ENCODE measurements at regions not wholly inside any gene's neighbourhood (a gene's known extent, or its start where the extent isn't known, plus 50 kb on each side); places are given as distances from the start of the nearest gene placed in this dataset.

- Histone ChIP-seq H3K9me2 (replicated peaks; ENCODE audit: low read depth, low read length) (no peaks in the 10 kb centered on the region), H3K9ac (ENCODE audit: low read depth, low read length, poor library complexity, severe bottlenecking) (no peak overlapping the region), H3K36me3 (ENCODE audit: insufficient read depth, low read length) (no peaks in the 10 kb centered on the region), H3K4me1 (ENCODE audit: insufficient read depth, low read length, poor library complexity, severe bottlenecking) (no peaks in the 10 kb centered on the region), H3K9me3 (ENCODE audit: insufficient read depth, low read depth, low read length) (peaks cover 9% of the 10 kb centered on the region; the same call in 1 of the 2 replicates), H3K79me2 (ENCODE audit: insufficient read depth, low read length) (no peaks in the 10 kb centered on the region), H4K20me1 (ENCODE audit: insufficient read depth, low read length, poor library complexity, severe bottlenecking) (no peaks in the 10 kb centered on the region), H3K27me3 (ENCODE audit: insufficient read depth, low read length, poor library complexity, severe bottlenecking) (no peaks in the 10 kb centered on the region), H2AFZ (ENCODE audit: low read length) (no peak overlapping the region), H3F3A (ENCODE audit: low read depth) (no peaks in the 10 kb centered on the region), H3K4me3 (ENCODE audit: low read length, poor library complexity, severe bottlenecking) (no peak overlapping the region), H3K4me2 (ENCODE audit: low read depth, low read length, poor library complexity, severe bottlenecking) (no peak overlapping the region)
- TF ChIP-seq EZH2phosphoT487 (IDR thresholded peaks at IDR 0.05; ENCODE audit: borderline replicate concordance) = no peak
- TF ChIP-seq CTCF (conservative IDR thresholded peaks at IDR 0.05; ENCODE audit: low read length) = no peak
Measured at GRCh38 chr15:67916565-67916964, 76.7 kb upstream of the RNU6-1 start.

GRCh38 chr15:67917037-67917436, 77.2 kb upstream of the RNU6-1 start:
- no peak overlapping the region for H2AFZ ChIP-seq (ENCODE audit: low read length)
- no peaks in the 10 kb centered on the region for H3K9me2 ChIP-seq (replicated peaks; ENCODE audit: low read depth, low read length)
- H3K27me3 ChIP-seq (ENCODE audit: insufficient read depth, low read length, poor library complexity, severe bottlenecking) = no peaks in the 10 kb centered on the region
- no peak overlapping the region for H3K4me2 ChIP-seq (ENCODE audit: low read depth, low read length, poor library complexity, severe bottlenecking)
- H3K79me2 ChIP-seq (ENCODE audit: insufficient read depth, low read length) = no peaks in the 10 kb centered on the region
- H3K9ac ChIP-seq (ENCODE audit: low read depth, low read length, poor library complexity, severe bottlenecking) = no peak overlapping the region
- no peaks in the 10 kb centered on the region for H3K4me1 ChIP-seq (ENCODE audit: insufficient read depth, low read length, poor library complexity, severe bottlenecking)
- H3K36me3 ChIP-seq (ENCODE audit: insufficient read depth, low read length) = no peaks in the 10 kb centered on the region
- no peaks in the 10 kb centered on the region for H4K20me1 ChIP-seq (ENCODE audit: insufficient read depth, low read length, poor library complexity, severe bottlenecking)
- peaks cover 9% of the 10 kb centered on the region; the same call in 1 of the 2 replicates for H3K9me3 ChIP-seq (ENCODE audit: insufficient read depth, low read depth, low read length)
- H3F3A ChIP-seq (ENCODE audit: low read depth) = no peaks in the 10 kb centered on the region
- TF ChIP-seq EZH2phosphoT487 (IDR thresholded peaks at IDR 0.05; ENCODE audit: borderline replicate concordance) (no peak), CTCF (conservative IDR thresholded peaks at IDR 0.05; ENCODE audit: low read length) (no peak)
- no peak overlapping the region for H3K4me3 ChIP-seq (ENCODE audit: low read length, poor library complexity, severe bottlenecking)

- Histone ChIP-seq H3K9me3 (ENCODE audit: insufficient read depth, low read depth, low read length) (peaks cover 9% of the 10 kb centered on the region; the same call in 1 of the 2 replicates), H3K4me1 (ENCODE audit: insufficient read depth, low read length, poor library complexity, severe bottlenecking) (no peaks in the 10 kb centered on the region), H3K4me2 (ENCODE audit: low read depth, low read length, poor library complexity, severe bottlenecking) (no peak overlapping the region), H3F3A (ENCODE audit: low read depth) (no peaks in the 10 kb centered on the region), H3K27me3 (ENCODE audit: insufficient read depth, low read length, poor library complexity, severe bottlenecking) (no peaks in the 10 kb centered on the region), H4K20me1 (ENCODE audit: insufficient read depth, low read length, poor library complexity, severe bottlenecking) (no peaks in the 10 kb centered on the region), H3K9ac (ENCODE audit: low read depth, low read length, poor library complexity, severe bottlenecking) (no peak overlapping the region), H3K9me2 (replicated peaks; ENCODE audit: low read depth, low read length) (no peaks in the 10 kb centered on the region), H3K36me3 (ENCODE audit: insufficient read depth, low read length) (no peaks in the 10 kb centered on the region), H2AFZ (ENCODE audit: low read length) (no peak overlapping the region), H3K4me3 (ENCODE audit: low read length, poor library complexity, severe bottlenecking) (no peak overlapping the region), H3K79me2 (ENCODE audit: insufficient read depth, low read length) (no peaks in the 10 kb centered on the region)
- TF ChIP-seq CTCF (conservative IDR thresholded peaks at IDR 0.05; ENCODE audit: low read length) (no peak), EZH2phosphoT487 (IDR thresholded peaks at IDR 0.05; ENCODE audit: borderline replicate concordance) (no peak)
Measured at GRCh38 chr15:67917636-67918035, 77.8 kb upstream of the RNU6-1 start.

Measured in Loucy (cell line).